HK-2 (cell line): ENCODE measurements at regions not wholly inside any gene's neighbourhood (a gene's known extent, or its start where the extent isn't known, plus 50 kb on each side); places are given as distances from the start of the nearest gene placed in this dataset.

ENCODE experiments used
- DNase-seq: peaks from one replicate; pipeline ENCODE4 v3.0.0-alpha.2; 2018; ENCODE audit not compliant: unreplicated experiment

DNA sequence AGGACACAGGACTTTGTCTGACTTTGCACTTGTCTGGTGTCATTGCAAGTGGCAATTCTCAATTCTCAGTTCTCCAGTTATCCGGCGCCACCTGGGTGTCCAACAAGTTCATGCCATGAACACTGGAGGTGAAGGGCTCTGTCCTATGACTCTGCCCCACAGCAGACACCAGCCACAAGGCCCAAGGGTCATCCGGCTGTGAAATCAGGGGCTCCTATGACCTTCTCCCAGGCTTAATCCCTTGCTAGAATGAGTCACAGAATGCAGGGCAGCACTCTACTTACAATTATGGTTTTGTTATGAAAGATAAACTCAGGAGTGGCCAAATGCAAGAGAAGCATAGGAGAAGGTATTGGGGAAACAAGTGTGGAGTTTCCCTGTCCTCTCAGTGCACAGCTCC, 392.0 kb downstream of the GADD45G start:
- no peak for DNase-seq

DNA sequence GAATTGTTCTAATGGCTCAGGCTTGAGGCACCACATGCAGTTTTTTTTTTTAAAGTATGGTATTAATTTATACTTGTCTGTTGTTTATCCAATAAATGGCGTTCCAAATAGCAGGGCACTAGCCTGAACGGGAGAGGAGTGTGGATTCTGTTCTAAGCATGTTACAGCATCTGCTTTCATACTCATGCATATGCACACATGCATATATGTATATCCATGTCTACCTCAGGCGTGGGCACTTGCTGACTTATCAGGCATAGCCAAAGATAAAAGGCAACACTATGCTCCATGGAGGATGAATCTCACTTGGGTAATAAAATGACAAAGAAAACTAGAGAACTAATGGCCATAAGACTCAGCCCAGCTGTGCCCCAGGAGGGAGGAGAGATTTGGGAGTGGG, 393.8 kb downstream of the GADD45G start:
- DNase-seq = no peak

DNA sequence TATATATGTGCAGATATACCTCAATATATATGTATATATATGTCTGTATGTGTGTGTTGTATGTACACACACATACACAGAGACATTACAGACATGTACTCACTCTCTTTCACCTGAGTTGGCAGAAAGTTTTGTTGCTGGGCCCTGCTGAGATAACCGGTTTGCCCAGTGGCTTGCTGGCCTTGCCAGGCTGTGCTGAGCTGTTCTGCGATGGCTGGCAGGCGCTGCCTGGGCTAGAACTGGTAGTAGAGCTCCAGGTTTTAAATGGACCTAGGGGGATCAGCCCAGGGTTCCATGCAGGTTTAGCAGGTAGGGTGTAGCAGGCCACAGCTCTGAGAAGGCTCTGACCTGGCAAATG, 394.3 kb downstream of the GADD45G start:
- no peak for DNase-seq

DNA sequence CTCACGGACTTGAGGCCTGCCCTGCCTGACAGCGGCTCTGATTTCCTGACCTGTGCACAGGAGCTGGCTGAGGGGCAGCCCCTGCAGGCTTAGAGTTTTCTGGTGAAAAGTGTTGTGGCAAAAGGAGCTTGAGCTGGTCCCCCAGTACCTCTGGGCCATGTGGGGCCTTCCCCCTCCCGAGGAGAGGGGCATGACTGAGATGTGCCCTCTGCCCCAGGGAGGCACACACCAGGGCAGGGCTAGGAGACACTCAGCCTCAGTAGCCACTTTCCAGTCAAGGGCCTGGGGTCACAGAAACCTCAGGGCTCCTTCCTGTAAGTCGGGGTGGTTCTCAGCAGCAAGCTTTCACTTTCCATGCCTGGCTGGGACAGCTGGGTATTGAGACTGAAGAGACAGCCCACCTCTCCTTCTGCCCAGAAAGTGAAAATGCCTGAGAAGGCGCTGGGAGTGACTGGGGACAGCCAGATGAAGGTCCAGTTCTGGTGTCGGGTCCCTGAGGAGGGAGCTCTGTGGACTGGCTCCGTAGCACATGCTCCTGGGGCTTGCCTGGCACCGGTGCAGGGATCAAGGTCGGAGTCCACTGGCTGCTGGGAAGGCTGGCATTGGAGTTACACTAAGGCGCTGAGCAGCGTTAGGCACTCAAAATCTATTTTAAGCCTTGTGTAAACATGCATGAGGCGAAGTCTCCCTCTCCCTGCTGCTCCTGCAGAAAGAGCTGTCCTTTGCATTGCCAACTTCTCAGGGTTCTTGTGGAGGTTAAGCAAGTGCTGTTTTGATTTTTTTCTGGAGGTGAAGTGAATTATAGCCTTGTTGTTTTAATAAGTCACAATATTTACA, 394.9 kb downstream of the GADD45G start:
- peak; percentile 1 for DNase-seq

DNA sequence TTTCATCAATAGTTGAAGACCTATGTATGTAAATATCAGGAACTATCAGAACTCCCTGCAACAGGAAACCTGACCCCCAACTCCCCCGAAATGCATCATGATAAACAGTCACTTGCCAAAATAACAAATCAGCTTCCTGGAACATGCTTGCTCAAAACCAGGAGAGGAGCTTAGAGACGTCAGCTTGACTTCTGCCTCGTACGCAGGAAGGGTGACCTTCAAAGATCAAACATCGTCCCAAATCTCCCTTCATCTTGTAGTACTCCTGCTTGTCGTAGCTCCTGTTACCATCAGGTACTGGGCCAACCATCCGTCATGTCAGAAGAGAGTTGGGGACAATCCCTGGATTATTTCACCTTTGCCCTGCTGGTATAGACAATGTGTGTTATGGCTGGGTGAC, 396.1 kb downstream of the GADD45G start:
- DNase-seq = no peak

DNA sequence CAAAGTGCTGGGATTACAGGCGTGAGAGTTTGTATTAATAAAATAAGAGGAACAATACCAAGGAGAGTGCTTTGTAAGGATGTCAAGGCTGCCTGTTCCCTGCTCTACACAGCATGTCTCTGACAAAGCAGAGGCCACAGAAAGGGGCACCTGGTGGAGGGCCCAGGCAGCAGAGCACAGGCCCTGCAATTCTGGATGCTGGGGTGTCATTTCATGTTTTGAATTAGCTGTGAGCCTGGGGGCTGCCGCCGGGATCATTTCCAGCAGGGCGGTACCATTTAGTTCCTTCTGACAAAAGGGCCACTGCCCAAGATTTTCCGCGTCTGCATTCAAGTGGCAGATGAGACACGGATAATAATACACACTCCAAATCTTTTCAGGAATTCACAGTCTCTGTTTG, 396.9 kb downstream of the GADD45G start:
- no peak for DNase-seq

DNA sequence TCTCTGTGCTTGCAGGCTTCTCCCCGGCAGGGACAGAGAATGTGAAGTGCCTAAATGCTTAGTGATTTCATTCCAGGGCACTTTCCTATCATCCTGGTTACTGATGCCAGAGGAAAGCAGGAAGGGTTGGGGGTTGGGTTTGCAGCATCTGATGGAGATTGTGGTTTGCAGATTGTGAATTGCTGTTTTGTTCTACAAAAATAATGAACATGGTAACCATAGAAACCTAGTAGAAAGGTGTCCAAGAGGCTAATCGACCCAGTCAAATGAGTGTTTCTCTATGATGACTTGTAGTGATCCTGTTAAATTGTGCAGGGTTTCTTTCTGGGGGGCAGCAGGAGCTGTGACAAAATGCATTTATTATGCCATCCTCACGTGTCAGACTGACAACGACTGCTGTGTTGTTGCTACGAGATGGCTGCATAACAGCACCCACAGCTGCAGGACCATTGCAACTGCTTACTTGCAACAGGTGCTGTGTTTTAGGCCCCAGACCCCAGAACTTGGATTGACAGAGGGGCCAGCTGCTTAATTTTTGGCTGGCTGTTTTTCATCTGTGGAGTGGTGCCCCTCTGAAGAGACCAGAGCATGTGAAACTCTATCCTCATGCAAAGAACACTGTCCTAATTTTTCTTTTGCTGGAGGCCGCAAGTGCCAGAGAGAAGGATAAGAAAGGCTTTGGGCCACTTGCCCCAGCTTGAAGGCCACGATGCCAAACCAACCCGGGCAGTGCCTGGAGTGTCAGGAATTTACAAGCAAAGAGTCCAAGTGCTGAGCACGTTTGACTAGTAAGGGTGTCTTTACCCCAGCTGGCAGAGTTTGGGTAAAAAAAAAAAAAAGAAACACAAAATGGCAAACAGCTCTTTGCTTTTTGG, 397.8 kb downstream of the GADD45G start:
- DNase-seq = no peak

DNA sequence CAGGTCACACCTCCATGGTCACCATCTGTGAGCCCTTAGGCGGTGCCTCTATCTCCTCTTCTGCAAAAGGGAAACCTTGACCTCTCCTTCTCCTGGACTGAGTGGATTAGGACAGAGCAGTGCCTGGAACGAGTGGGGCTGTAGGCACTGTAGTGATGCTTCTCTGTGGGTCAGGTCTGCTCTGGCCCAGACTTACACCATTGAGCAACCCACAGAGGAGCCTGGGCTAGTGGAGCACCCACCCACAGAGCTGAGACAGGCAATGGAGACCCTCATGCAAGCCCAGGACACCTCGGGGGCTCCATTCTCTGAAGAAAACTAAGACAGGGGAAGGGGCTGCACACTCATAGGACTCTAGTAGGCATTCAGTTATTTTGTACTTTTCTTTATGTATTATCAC, 400.6 kb downstream of the GADD45G start:
- no peak for DNase-seq

DNA sequence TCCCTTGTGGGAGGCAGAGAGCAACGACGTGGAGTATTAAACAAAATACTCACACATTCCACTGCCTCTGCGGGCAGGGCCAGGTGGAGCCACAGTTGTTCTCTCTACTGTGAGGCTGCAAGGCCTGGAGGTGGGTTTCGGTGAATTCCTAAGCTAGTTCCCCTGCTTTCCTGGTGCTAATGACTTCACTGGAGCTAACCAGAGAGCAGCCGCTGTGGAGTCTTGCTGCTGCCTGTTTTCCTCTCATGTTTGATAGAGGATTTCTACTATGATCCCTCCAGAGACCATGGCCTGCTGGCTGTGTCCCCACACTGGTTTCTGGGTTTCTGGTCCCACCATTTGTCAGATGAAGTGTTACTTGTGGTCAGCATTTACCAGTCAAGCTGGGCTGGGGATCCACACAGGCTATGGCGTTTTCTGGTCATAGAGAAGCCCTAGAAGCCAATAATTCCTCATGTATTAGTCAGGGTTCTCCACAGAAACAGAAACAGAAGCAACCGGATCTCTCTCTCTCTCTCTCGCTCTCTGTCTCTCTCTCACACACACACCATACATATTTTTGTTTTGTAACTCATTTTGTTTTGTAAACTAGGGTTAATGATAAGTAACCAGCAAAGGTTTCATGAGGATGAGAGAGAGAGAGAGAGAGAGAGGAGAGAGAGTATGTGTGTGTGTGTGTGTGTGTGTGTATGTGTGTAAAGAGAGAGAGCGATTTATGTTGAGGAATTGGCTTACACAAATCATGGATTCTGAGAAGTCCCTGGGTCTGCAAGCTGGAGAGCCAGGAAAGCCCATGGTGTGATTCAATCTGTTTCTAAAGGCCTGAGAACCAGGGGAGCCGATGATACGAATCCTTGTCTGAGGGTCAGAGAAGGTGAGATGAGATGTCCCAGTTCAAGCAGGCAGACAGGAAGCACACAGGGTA, 403.0 kb downstream of the GADD45G start:
- DNase-seq = no peak

DNA sequence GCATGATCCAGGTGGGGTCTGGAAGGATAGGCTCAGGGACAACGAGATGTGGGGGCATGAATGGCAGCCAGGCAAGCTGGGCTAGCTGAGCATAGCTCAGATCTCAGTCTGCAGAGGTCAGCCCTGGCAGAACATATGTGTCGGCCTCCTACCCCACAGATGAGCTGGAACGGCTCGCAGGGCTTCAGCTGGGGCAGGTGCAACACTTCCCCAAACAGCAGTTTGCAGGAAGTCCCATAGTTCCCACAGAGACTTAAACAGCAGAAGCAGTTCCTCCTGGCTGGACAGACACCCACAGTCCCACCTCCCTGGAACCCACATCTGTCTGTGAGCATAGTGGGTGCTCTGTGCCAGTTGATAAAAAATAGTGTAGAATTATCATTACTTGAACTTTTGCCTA, 404.6 kb downstream of the GADD45G start:
- DNase-seq = no peak

DNA sequence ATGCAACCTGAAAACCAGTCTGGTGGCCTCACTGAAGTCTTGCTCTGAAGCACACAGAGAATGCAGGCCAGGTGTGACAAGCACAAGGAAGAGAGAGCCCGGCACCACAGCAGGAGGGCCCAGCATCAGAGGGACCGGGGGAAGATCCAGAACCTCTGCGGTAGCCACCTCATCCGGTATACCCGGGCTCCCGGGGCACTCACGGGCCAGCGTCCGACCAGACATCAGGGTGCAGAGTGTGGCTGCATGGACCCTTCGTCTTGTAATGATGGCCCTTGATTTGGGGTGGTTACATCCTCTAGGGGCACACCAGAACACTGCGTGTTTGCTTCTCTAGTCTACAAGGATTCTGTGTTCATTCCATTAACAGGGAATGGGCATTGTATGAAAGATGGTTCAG, 406.0 kb downstream of the GADD45G start:
- no peak for DNase-seq

DNA sequence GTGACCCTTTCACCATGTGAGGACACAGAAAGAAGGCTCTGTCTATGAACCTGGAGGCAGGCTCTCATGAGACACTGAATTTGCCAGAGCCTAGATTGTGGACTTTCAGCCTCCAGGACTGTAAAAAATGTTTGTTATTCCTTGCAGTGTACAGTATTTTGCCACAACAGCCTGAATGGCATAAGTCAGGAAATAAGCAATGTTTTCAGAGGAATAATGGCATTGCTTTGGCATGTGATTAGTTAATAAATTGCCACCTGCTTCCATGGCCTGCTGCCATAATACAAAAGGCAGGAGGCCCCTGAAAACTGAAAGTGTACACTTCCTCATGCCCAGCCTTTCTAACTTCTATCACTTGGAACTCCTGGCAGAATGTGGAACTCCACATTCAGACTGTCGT, 408.1 kb downstream of the GADD45G start:
- no peak for DNase-seq

DNA sequence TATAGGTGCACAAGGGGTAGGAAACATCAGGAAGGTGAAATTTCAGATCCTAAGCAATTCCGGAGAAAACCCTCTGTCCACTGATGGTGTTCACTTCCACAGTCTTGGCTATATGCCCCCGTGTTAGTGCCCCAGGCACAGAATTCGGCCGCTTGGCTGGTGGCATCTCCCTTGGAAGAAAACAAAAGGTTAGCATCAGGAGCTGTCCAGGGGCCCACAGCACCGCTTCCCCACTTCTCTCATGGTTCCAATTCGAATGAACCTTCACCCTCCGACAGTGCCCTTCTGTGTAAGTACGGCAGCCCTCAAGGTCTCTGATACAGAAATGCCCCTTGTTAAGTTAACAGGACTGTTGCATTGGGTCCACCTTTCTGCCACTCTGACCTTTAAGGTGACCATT, 409.0 kb downstream of the GADD45G start:
- no peak for DNase-seq

DNA sequence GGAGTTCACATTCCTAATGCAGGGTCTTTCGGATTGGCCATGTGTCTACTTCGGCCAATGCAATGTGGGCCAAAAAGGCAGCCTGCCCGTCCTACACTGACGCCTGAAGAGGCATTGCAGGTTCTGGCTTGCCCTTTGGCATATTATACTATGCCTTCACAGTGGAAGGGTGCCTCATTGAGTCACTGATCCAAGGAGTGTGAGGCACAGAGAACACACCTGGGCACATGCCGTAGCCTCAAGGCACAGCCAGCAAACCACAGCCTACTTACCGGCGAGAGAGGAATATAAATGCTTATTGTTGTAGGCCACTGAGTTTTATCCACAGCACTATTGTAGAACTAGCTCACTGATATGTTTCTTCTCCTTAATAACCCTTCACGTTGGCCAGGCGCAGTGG, 409.6 kb downstream of the GADD45G start:
- DNase-seq = no peak

DNA sequence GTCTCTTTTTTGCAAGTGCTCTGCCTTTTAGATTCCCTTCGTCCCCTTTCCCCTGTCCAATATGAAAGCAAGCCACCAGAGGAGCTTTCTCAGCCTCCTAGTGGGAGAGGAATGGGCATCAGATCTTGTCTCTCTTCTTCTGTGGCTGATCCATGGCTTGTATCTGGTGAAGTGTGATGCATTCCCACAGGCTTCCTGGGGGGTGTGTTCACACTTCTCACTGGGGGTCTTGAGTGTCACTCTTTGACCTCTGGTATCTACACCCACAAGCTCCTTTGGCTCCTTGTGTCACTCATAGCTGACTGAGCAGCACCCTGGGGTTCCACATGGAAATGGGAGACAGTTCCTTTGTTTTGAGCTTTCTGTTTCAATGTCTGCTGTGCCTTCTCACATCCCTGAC, 411.5 kb downstream of the GADD45G start:
- no peak for DNase-seq

DNA sequence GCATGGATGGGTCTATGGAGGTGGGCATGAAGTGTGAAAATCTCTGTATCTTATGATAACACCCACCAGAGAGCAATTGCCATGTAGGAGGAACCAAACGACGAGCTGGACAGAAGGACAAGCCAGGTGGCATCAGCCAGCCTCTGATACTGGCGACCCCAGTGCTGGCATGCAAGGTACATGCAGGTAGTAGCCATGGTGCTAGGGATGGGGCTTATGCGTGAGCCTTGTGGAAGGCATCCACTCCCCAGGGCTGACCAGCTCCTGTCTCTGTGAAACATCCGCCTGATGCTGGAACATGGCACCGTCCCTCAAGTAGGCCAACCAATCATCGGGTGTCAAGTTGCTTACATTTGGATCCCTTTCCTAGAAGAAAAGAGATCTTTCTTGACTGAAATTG, 412.9 kb downstream of the GADD45G start:
- no peak for DNase-seq

DNA sequence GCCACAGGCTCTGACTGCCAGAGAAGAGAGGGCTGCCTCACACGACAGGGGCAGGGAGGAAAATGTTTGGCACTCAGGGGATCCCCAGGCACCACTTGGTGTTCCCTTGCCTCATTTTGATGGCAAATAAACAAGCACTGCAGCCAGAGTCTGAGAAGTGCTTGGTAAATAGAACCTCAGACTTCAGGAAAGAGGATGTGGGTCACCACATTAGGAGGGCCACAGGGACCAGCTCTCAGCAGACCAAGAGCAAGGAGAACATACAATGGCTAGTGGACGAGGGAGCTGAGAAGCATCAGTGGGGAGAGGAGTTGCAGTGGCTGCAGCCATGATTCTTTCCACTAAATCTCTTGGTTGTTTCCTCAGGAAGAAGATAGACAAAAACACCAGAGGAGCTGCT, 413.9 kb downstream of the GADD45G start:
- DNase-seq = no peak

DNA sequence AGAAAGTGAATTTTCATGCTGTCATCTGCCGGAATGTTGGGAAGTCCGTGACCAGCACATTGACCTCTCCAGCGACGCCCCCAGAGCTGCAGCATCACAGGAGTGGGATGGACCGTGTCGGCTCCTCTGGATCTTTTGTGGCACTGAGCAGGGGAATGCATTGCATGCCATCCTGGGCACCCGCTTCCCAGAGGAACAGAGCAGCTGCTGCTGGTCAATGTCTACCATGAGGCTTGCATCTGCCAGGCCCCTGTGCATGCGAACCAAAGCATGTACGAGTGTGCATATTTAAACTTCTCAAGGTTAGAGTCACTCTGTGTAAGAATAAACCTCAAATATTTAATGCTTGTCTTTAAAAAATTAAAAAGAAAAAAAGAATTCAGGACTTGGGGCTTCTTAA, 414.8 kb downstream of the GADD45G start:
- no peak for DNase-seq

DNA sequence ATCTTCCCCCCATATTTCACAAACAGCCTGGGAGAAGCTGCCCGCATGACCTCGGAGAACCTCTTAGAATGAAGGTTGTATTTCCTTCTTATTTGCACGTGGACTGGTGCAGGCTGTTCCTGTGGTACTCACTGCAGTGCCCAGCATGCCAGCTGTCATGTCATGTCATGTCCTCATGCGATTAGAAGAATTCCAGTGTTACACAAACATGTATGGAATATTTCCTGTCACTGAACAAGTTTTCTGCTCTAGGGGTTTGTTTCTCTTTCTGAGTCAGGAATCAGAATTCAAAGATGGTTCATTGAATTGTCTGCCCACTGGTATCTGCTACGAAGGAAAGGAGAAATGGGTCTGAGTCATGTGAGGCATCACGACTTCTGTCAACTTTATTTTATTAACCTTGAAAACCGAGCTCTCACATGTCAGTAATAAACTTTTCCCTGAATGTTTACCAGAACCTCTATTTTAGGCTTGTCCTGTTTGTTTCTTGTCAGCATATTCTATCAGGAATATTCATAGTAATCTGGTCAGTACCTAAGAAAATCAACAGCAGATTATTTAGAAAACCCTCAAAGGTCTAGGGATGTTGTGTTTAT, 415.6 kb downstream of the GADD45G start:
- no peak for DNase-seq

DNA sequence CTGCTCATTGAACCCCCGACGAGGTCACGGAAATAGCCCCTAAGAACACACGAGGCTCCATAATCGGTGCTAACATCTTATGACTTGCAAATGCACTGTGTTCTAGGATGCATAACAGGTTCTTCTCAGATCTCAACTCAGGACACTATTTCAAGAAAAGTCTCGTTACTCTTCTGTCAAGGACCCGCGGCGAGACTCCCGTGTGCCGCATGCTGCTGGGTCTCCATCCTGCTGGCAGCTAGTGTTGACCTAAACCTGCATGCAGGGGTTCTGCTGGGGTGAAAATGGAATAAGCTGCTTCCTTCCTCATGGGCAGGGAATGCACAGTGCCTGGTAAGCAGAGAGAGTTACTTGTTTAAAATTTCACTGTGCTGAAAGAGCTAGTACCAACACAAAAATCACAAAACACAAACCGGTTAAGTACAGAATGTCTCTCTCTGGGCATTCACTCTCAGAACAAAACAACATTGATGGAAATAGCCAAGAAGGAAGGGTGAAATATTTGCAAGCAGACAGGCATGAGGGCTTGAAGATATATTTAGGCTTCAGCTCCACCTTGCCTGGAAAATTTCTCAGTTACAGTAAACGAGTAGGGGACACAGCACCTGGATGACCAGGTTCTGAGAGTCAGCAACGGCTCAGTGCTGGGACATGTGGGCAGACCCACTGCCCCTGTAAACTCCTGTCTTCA, 416.5 kb downstream of the GADD45G start:
- no peak for DNase-seq

DNA sequence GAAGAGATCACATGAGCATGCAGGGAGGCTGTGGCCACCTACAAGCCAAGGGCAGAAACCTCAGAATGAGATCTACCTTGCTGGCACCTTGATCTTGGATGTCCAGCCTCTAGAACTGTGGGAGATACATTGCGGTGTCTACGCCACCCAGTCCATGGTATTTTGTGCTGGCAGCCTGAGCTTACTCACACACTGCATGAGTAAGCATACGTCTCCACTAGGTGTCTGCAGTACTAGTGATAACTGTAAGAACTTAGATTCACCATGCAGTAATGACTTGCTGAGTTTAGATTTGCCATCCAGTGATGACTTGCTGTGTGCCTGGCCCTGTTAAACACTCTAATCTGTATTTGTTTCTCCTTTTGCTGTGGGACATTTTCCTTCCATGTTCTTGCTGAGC, 417.7 kb downstream of the GADD45G start:
- DNase-seq = no peak
